GM23338 (cell line): ENCODE measurements at regions not wholly inside any gene's neighbourhood (a gene's known extent, or its start where the extent isn't known, plus 50 kb on each side); places are given as distances from the start of the nearest gene placed in this dataset.

ENCODE experiments used
- ATAC-seq: fragments of 200-7000 bp; cut with Tn5 transposase; 3 replicates; pipeline ENCODE4 v1.9.1; 2020
- DNase-seq: peaks from one replicate; pipeline ENCODE4 v3.0.0-alpha.2; 2015; ENCODE audit warnings: low spot score
- H2AFZ ChIP-seq: fragments of 200-600 bp; sonication (generic); 2 replicates; pipeline ENCODE4 v1.8.0; 2016; ENCODE audit warnings: antibody characterized with exemption, mild to moderate bottlenecking, moderate library complexity
- H3F3A ChIP-seq: fragments of 200-600 bp; sonication (generic); replicated peaks from 2 replicates; pipeline ENCODE4 v1.8.0; 2017; ENCODE audit warnings: antibody characterized with exemption, mixed run types, low read depth
- H3K27ac ChIP-seq: fragments of 200-600 bp; sonication (generic); 2 replicates; pipeline ENCODE4 v1.6.1; 2016; ENCODE audit warnings: low read depth
- H3K27me3 ChIP-seq: fragments of 200-600 bp; sonication (generic); 2 replicates; pipeline ENCODE4 v1.8.0; 2016; ENCODE audit warnings: mild to moderate bottlenecking, mixed run types, moderate library complexity; ENCODE audit not compliant: insufficient read depth
- H3K36me3 ChIP-seq: fragments of 200-600 bp; sonication (generic); 2 replicates; pipeline ENCODE4 v1.8.0; 2016; ENCODE audit warnings: mild to moderate bottlenecking; ENCODE audit not compliant: insufficient read depth
- H3K4me1 ChIP-seq: fragments of 200-600 bp; sonication (generic); 2 replicates; pipeline ENCODE4 v1.8.0; 2016; ENCODE audit warnings: mild to moderate bottlenecking, moderate library complexity; ENCODE audit not compliant: insufficient read depth
- H3K4me2 ChIP-seq: fragments of 200-600 bp; sonication (generic); 2 replicates; pipeline ENCODE4 v1.7.1; 2017; ENCODE audit warnings: mixed run types
- H3K4me3 ChIP-seq: fragments of 200-600 bp; sonication (generic); 2 replicates; pipeline ENCODE4 v1.6.1; 2016; ENCODE audit warnings: mixed run types
- H3K79me2 ChIP-seq: fragments of 200-600 bp; sonication (generic); replicated peaks from 2 replicates; pipeline ENCODE4 v1.8.0; 2017; ENCODE audit warnings: mild to moderate bottlenecking; ENCODE audit not compliant: insufficient read depth
- H3K9me2 ChIP-seq: fragments of 200-600 bp; sonication (generic); 2 replicates; pipeline ENCODE4 v1.8.0; 2017; ENCODE audit not compliant: insufficient read depth
- H4K20me1 ChIP-seq: fragments of 200-600 bp; sonication (generic); replicated peaks from 2 replicates; pipeline ENCODE4 v1.8.0; 2017; ENCODE audit warnings: mild to moderate bottlenecking; ENCODE audit not compliant: insufficient read depth
- H3K27ac Mint-ChIP-seq: 2 replicates; pipeline ENCODE4 v1.8.0; 2020; ENCODE audit warnings: inconsistent platforms, mild to moderate bottlenecking, moderate library complexity, mixed read lengths
- H3K27me3 Mint-ChIP-seq: 3 replicates; pipeline ENCODE4 v1.8.0; 2022; ENCODE audit warnings: low read depth, mild to moderate bottlenecking, moderate library complexity, mixed read lengths, inconsistent platforms; ENCODE audit not compliant: insufficient read depth, poor library complexity
- H3K36me3 Mint-ChIP-seq: 3 replicates; pipeline ENCODE4 v1.8.0; 2021; ENCODE audit warnings: low read depth, mild to moderate bottlenecking, inconsistent platforms, moderate library complexity, mixed read lengths
- H3K4me1 Mint-ChIP-seq: 3 replicates; pipeline ENCODE4 v1.8.0; 2020; ENCODE audit warnings: mild to moderate bottlenecking, inconsistent platforms, mixed read lengths
- H3K4me3 Mint-ChIP-seq: 3 replicates; pipeline ENCODE4 v1.8.0; 2021; ENCODE audit warnings: moderate library complexity, mild to moderate bottlenecking, inconsistent platforms, mixed read lengths
- H3K9me3 Mint-ChIP-seq: 3 replicates; pipeline ENCODE4 v1.8.0; 2020; ENCODE audit warnings: moderate library complexity, mild to moderate bottlenecking, inconsistent platforms, mixed read lengths
- CREB1 ChIP-seq: fragments of 250-450 bp; sonication (Bioruptor Pico); IDR thresholded peaks from 2 replicates; pipeline ENCODE4 v1.5.0; 2020; ENCODE audit warnings: low read depth, mild to moderate bottlenecking, moderate library complexity
- EZH2 ChIP-seq: fragments of 200-600 bp; sonication (generic); IDR thresholded peaks from one replicate; pipeline ENCODE4 v1.8.0; 2017; ENCODE audit warnings: antibody characterized with exemption, mild to moderate bottlenecking, low read depth; ENCODE audit not compliant: unreplicated experiment
- EZH2phosphoT487 ChIP-seq: fragments of 200-600 bp; sonication (generic); IDR thresholded peaks from one replicate; pipeline ENCODE4 v1.8.1; 2018; ENCODE audit warnings: antibody characterized with exemption; ENCODE audit not compliant: unreplicated experiment
- JUNB ChIP-seq: IDR thresholded peaks from one replicate; pipeline ENCODE4 v1.6.1; 2016; ENCODE audit warnings: antibody characterized with exemption; ENCODE audit not compliant: unreplicated experiment
- NANOG ChIP-seq: IDR thresholded peaks from 2 replicates; pipeline ENCODE4 v1.6.1; 2016; ENCODE audit warnings: antibody characterized with exemption, borderline replicate concordance
- POLR2AphosphoS5 ChIP-seq: IDR thresholded peaks from 2 replicates; pipeline ENCODE4 v1.6.1; 2016; ENCODE audit warnings: antibody characterized with exemption, low read depth
- STAT1 ChIP-seq: IDR thresholded peaks from one replicate; pipeline ENCODE4 v1.6.1; 2016; ENCODE audit warnings: antibody characterized with exemption; ENCODE audit not compliant: unreplicated experiment
- ZNF114 ChIP-seq: fragments of 250-450 bp; sonication (Bioruptor Pico); IDR thresholded peaks from 2 replicates; pipeline ENCODE4 v1.5.0; 2020; ENCODE audit warnings: mild to moderate bottlenecking, moderate library complexity
- ZNF331 ChIP-seq: fragments of 250-450 bp; sonication (Bioruptor Pico); IDR thresholded peaks from 2 replicates; pipeline ENCODE4 v1.5.0; 2020; ENCODE audit warnings: low read depth, mild to moderate bottlenecking, moderate library complexity
- TF ChIP-seq, protein P1 (sequence below), 2 experiments: fragments of 200-600 bp in 1 of 2; sonication (generic) in 1 of 2; conservative IDR thresholded peaks; 2 replicates each; pipeline versions ENCODE4 v1.5.1 to v1.6.1; 2016 to 2017; ENCODE audit warnings: antibody characterized with exemption in 2 of 2, low read depth in 2 of 2, mild to moderate bottlenecking in 2 of 2, moderate library complexity in 1 of 2
- TF ChIP-seq, protein P2 (sequence below): fragments of 250-450 bp; sonication (Bioruptor Pico); IDR thresholded peaks from 2 replicates; pipeline ENCODE4 v1.5.0; 2020; ENCODE audit warnings: mild to moderate bottlenecking, moderate library complexity
- TF ChIP-seq, protein P3 (sequence below): IDR thresholded peaks from 2 replicates; pipeline ENCODE4 v1.6.1; 2016; ENCODE audit warnings: antibody characterized with exemption
- TF ChIP-seq, protein P4 (sequence below): IDR thresholded peaks from one replicate; pipeline ENCODE4 v1.6.1; 2018; ENCODE audit warnings: antibody characterized with exemption; ENCODE audit not compliant: unreplicated experiment

DNA sequence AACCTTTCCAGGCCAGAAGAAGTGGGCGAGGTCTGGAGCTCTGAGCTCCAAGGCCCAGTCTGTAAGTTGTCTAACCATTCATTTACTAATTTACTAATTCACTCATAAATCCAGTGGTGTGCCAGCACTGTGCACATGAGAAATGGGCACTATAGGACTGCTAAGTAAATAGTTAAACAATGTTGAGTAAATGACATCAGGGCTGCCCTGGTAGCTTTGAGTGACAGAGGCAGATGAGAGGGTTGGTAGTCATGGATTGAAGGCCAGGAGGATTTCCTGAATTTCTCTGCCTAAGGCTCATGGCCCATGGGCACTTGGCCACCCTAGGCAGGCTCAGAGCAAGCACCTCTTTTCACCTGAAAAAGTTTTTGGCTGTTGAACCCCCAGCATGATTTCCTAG lies 216.9 kb upstream of the RXFP2 start:
- Mint-ChIP-seq H3K27ac (no peak overlapping the region; the same call in 1 of the 2 replicates), H3K36me3 (no peaks in the 10 kb centered on the region), H3K4me3 (no peak overlapping the region), H3K9me3 (no peaks in the 10 kb centered on the region), H3K27me3 (no peaks in the 10 kb centered on the region), H3K4me1 (peaks cover 12% of the 10 kb centered on the region)
- Histone ChIP-seq H3K4me2 (no peak overlapping the region), H3K27me3 (no peaks in the 10 kb centered on the region), H3K27ac (no peak overlapping the region), H3K4me3 (no peak overlapping the region), H3K36me3 (no peaks in the 10 kb centered on the region), H2AFZ (peak overlapping the region; percentile 89), H3K9me2 (no peaks in the 10 kb centered on the region), H3K4me1 (peaks cover 12% of the 10 kb centered on the region; the same call in 1 of the 2 replicates), H3K79me2 (no peaks in the 10 kb centered on the region), H3F3A (no peaks in the 10 kb centered on the region), H4K20me1 (no peaks in the 10 kb centered on the region)
- TF ChIP-seq, protein P1, sequence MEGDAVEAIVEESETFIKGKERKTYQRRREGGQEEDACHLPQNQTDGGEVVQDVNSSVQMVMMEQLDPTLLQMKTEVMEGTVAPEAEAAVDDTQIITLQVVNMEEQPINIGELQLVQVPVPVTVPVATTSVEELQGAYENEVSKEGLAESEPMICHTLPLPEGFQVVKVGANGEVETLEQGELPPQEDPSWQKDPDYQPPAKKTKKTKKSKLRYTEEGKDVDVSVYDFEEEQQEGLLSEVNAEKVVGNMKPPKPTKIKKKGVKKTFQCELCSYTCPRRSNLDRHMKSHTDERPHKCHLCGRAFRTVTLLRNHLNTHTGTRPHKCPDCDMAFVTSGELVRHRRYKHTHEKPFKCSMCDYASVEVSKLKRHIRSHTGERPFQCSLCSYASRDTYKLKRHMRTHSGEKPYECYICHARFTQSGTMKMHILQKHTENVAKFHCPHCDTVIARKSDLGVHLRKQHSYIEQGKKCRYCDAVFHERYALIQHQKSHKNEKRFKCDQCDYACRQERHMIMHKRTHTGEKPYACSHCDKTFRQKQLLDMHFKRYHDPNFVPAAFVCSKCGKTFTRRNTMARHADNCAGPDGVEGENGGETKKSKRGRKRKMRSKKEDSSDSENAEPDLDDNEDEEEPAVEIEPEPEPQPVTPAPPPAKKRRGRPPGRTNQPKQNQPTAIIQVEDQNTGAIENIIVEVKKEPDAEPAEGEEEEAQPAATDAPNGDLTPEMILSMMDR (conservative IDR thresholded peaks at IDR 0.05; ENCODE audit: low read depth in 2 of 2) = no peak
- TF ChIP-seq, protein P2, sequence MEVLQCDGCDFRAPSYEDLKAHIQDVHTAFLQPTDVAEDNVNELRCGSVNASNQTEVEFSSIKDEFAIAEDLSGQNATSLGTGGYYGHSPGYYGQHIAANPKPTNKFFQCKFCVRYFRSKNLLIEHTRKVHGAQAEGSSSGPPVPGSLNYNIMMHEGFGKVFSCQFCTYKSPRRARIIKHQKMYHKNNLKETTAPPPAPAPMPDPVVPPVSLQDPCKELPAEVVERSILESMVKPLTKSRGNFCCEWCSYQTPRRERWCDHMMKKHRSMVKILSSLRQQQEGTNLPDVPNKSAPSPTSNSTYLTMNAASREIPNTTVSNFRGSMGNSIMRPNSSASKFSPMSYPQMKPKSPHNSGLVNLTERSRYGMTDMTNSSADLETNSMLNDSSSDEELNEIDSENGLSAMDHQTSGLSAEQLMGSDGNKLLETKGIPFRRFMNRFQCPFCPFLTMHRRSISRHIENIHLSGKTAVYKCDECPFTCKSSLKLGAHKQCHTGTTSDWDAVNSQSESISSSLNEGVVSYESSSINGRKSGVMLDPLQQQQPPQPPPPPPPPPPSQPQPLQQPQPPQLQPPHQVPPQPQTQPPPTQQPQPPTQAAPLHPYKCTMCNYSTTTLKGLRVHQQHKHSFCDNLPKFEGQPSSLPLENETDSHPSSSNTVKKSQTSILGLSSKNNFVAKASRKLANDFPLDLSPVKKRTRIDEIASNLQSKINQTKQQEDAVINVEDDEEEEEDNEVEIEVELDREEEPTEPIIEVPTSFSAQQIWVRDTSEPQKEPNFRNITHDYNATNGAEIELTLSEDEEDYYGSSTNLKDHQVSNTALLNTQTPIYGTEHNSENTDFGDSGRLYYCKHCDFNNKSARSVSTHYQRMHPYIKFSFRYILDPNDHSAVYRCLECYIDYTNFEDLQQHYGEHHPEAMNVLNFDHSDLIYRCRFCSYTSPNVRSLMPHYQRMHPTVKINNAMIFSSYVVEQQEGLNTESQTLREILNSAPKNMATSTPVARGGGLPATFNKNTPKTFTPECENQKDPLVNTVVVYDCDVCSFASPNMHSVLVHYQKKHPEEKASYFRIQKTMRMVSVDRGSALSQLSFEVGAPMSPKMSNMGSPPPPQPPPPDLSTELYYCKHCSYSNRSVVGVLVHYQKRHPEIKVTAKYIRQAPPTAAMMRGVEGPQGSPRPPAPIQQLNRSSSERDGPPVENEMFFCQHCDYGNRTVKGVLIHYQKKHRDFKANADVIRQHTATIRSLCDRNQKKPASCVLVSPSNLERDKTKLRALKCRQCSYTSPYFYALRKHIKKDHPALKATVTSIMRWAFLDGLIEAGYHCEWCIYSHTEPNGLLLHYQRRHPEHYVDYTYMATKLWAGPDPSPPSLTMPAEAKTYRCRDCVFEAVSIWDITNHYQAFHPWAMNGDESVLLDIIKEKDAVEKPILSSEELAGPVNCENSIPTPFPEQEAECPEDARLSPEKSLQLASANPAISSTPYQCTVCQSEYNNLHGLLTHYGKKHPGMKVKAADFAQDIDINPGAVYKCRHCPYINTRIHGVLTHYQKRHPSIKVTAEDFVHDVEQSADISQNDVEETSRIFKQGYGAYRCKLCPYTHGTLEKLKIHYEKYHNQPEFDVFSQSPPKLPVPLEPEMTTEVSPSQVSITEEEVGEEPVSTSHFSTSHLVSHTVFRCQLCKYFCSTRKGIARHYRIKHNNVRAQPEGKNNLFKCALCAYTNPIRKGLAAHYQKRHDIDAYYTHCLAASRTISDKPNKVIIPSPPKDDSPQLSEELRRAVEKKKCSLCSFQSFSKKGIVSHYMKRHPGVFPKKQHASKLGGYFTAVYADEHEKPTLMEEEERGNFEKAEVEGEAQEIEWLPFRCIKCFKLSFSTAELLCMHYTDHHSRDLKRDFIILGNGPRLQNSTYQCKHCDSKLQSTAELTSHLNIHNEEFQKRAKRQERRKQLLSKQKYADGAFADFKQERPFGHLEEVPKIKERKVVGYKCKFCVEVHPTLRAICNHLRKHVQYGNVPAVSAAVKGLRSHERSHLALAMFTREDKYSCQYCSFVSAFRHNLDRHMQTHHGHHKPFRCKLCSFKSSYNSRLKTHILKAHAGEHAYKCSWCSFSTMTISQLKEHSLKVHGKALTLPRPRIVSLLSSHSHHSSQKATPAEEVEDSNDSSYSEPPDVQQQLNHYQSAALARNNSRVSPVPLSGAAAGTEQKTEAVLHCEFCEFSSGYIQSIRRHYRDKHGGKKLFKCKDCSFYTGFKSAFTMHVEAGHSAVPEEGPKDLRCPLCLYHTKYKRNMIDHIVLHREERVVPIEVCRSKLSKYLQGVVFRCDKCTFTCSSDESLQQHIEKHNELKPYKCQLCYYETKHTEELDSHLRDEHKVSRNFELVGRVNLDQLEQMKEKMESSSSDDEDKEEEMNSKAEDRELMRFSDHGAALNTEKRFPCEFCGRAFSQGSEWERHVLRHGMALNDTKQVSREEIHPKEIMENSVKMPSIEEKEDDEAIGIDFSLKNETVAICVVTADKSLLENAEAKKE (CRISPR knock-in tag) = no peak
- TF ChIP-seq, protein P3, sequence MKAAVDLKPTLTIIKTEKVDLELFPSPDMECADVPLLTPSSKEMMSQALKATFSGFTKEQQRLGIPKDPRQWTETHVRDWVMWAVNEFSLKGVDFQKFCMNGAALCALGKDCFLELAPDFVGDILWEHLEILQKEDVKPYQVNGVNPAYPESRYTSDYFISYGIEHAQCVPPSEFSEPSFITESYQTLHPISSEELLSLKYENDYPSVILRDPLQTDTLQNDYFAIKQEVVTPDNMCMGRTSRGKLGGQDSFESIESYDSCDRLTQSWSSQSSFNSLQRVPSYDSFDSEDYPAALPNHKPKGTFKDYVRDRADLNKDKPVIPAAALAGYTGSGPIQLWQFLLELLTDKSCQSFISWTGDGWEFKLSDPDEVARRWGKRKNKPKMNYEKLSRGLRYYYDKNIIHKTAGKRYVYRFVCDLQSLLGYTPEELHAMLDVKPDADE = no peak
- no peak for TF ChIP-seq ZNF331 (CRISPR knock-in tag)
- TF ChIP-seq POLR2AphosphoS5 = no peak
- TF ChIP-seq CREB1 (CRISPR knock-in tag) = no peak
- no peak for TF ChIP-seq ZNF114
- TF ChIP-seq, protein P4, sequence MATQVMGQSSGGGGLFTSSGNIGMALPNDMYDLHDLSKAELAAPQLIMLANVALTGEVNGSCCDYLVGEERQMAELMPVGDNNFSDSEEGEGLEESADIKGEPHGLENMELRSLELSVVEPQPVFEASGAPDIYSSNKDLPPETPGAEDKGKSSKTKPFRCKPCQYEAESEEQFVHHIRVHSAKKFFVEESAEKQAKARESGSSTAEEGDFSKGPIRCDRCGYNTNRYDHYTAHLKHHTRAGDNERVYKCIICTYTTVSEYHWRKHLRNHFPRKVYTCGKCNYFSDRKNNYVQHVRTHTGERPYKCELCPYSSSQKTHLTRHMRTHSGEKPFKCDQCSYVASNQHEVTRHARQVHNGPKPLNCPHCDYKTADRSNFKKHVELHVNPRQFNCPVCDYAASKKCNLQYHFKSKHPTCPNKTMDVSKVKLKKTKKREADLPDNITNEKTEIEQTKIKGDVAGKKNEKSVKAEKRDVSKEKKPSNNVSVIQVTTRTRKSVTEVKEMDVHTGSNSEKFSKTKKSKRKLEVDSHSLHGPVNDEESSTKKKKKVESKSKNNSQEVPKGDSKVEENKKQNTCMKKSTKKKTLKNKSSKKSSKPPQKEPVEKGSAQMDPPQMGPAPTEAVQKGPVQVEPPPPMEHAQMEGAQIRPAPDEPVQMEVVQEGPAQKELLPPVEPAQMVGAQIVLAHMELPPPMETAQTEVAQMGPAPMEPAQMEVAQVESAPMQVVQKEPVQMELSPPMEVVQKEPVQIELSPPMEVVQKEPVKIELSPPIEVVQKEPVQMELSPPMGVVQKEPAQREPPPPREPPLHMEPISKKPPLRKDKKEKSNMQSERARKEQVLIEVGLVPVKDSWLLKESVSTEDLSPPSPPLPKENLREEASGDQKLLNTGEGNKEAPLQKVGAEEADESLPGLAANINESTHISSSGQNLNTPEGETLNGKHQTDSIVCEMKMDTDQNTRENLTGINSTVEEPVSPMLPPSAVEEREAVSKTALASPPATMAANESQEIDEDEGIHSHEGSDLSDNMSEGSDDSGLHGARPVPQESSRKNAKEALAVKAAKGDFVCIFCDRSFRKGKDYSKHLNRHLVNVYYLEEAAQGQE = no peak
- no peak for TF ChIP-seq STAT1
- no peak for TF ChIP-seq JUNB
- no peak for TF ChIP-seq EZH2phosphoT487
- no peak for TF ChIP-seq EZH2
- no peak for TF ChIP-seq NANOG
- DNase-seq (no peak), ATAC-seq (no peak)
